ENCODE measurements at regions not wholly inside any gene's neighbourhood (a gene's known extent, or its start where the extent isn't known, plus 50 kb on each side); places are given as distances from the start of the nearest gene placed in this dataset.

GRCh38 chr6:8191629-8192028, 89.3 kb upstream of the EEF1E1 start:
- Mint-ChIP-seq H3K36me3 (ENCODE audit: unreplicated experiment) (no peaks in the 10 kb centered on the region), H3K4me1 (ENCODE audit: low read depth, unreplicated experiment) (no peaks in the 10 kb centered on the region), H3K27ac (ENCODE audit: unreplicated experiment) (no peak overlapping the region), H3K9me3 (ENCODE audit: unreplicated experiment) (no peaks in the 10 kb centered on the region), H3K27me3 (ENCODE audit: unreplicated experiment) (no peaks in the 10 kb centered on the region), H3K4me3 (ENCODE audit: unreplicated experiment) (no peak overlapping the region)
- no peak for DNase-seq
- TF ChIP-seq CTCF (IDR thresholded peaks at IDR 0.05; ENCODE audit: partially characterized antibody, unreplicated experiment), result no peak

GRCh38 chr6:8187209-8187608, 84.9 kb upstream of the EEF1E1 start:
- peaks cover 2% of the 10 kb centered on the region for H3K4me1 Mint-ChIP-seq (ENCODE audit: low read depth, unreplicated experiment)
- no peak for DNase-seq
- TF ChIP-seq CTCF (IDR thresholded peaks at IDR 0.05; ENCODE audit: partially characterized antibody, unreplicated experiment), result no peak
- H3K27me3 Mint-ChIP-seq (ENCODE audit: unreplicated experiment), result peaks cover 3% of the 10 kb centered on the region
- H3K27ac Mint-ChIP-seq (ENCODE audit: unreplicated experiment), result no peak overlapping the region
- no peaks in the 10 kb centered on the region for H3K36me3 Mint-ChIP-seq (ENCODE audit: unreplicated experiment)
- H3K9me3 Mint-ChIP-seq (ENCODE audit: unreplicated experiment), result no peaks in the 10 kb centered on the region
- no peak overlapping the region for H3K4me3 Mint-ChIP-seq (ENCODE audit: unreplicated experiment)

- no peaks in the 10 kb centered on the region for H3K36me3 Mint-ChIP-seq (ENCODE audit: unreplicated experiment)
- peaks cover 5% of the 10 kb centered on the region for H3K4me1 Mint-ChIP-seq (ENCODE audit: low read depth, unreplicated experiment)
- no peak for TF ChIP-seq CTCF (IDR thresholded peaks at IDR 0.05; ENCODE audit: partially characterized antibody, unreplicated experiment)
These were observed 80.7 kb upstream of the EEF1E1 start for GRCh38 chr6:8182902-8183665.

GRCh38 chr6:8181951-8182845, 79.8 kb upstream of the EEF1E1 start:
- Mint-ChIP-seq H3K27ac (ENCODE audit: unreplicated experiment) (no peak overlapping the region), H3K27me3 (ENCODE audit: unreplicated experiment) (peaks cover 3% of the 10 kb centered on the region), H3K36me3 (ENCODE audit: unreplicated experiment) (no peaks in the 10 kb centered on the region), H3K4me1 (ENCODE audit: low read depth, unreplicated experiment) (peaks cover 5% of the 10 kb centered on the region), H3K4me3 (ENCODE audit: unreplicated experiment) (no peak overlapping the region), H3K9me3 (ENCODE audit: unreplicated experiment) (no peaks in the 10 kb centered on the region)
- TF ChIP-seq CTCF (IDR thresholded peaks at IDR 0.05; ENCODE audit: partially characterized antibody, unreplicated experiment), result no peak
- DNase-seq, result no peak

More at GRCh38 chr6:8182902-8183665, 80.7 kb upstream of the EEF1E1 start:
- no peak overlapping the region for H3K4me3 Mint-ChIP-seq (ENCODE audit: unreplicated experiment)
- H3K27me3 Mint-ChIP-seq (ENCODE audit: unreplicated experiment), result peaks cover 3% of the 10 kb centered on the region
- DNase-seq, result no peak
- H3K27ac Mint-ChIP-seq (ENCODE audit: unreplicated experiment), result no peak overlapping the region
- H3K9me3 Mint-ChIP-seq (ENCODE audit: unreplicated experiment), result no peaks in the 10 kb centered on the region

Measured in glutamatergic neuron (in vitro differentiated cells).